ENCODE measurements at regions not wholly inside any gene's neighbourhood (a gene's known extent, or its start where the extent isn't known, plus 50 kb on each side); places are given as distances from the start of the nearest gene placed in this dataset.

GRCh38 chr10:129035052-129035827, 431.8 kb upstream of the MGMT start:
- WGBS, 4 donors = 58 to 81% (median 66%) methylated on average over 24 of the region's 24 CpGs
- Histone ChIP-seq H3K9me3 (no peaks in the 10 kb centered on the region), H3K27me3 (peaks cover 0 to 20% (median 5%) of the 10 kb centered on the region in 9 donors), H3K27ac (no peak overlapping the region), H3K4me3 (no peak overlapping the region), H3K36me3 (no peaks in the 10 kb centered on the region), H3K4me1 (peaks cover 0 to 24% (median 4%) of the 10 kb centered on the region in 12 donors)
- DNase-seq (no peak), ATAC-seq (no peak)
- TF ChIP-seq CTCF (IDR thresholded peaks at IDR 0.05) = no peak
- no peak for TF ChIP-seq POLR2A (IDR thresholded peaks at IDR 0.05)
- intact Hi-C loops (cut with DNase I) = loop anchor here in 8 of 10 donors (5.0 to 10.0 kb wide), 9 partner anchors 290 to 1090 kb away; partner anchors contain the start of genes MGMT (in 2 of the 8) and C10orf143 (in 1 of the 8)

- peaks cover 0 to 15% (median 4%) of the 10 kb centered on the region in 9 donors for H3K27me3 ChIP-seq
- no peaks in the 10 kb centered on the region for H3K36me3 ChIP-seq
- H3K4me1 ChIP-seq = peaks cover 0 to 21% (median 0%) of the 10 kb centered on the region in 12 donors
- DNase-seq = no peak
- no peaks in the 10 kb centered on the region for H3K9me3 ChIP-seq
- no peak for ATAC-seq
- intact Hi-C loops (cut with DNase I) = loop anchor here in 8 of 10 donors (5.0 to 10.0 kb wide), 9 partner anchors 286 to 1086 kb away; partner anchors contain the start of genes MGMT (in 2 of the 8) and C10orf143 (in 1 of the 8)
- 39 to 63% (median 40%) methylated on average over 4 of the region's 4 CpGs for WGBS, 4 donors
- no peak overlapping the region for H3K27ac ChIP-seq
- no peak for TF ChIP-seq POLR2A (IDR thresholded peaks at IDR 0.05)
- no peak for TF ChIP-seq CTCF (IDR thresholded peaks at IDR 0.05)
- no peak overlapping the region for H3K4me3 ChIP-seq
Observed at GRCh38 chr10:129038522-129038921, 428.5 kb upstream of the MGMT start.

GRCh38 chr10:129039406-129040370, 427.4 kb upstream of the MGMT start:
- TF ChIP-seq POLR2A (IDR thresholded peaks at IDR 0.05) (no peak), CTCF (IDR thresholded peaks at IDR 0.05) (no peak)
- H3K4me3 ChIP-seq = no peak overlapping the region

More at GRCh38 chr10:129039406-129040370, 427.4 kb upstream of the MGMT start:
- DNase-seq = no peak
- Histone ChIP-seq H3K27ac (no peak overlapping the region), H3K36me3 (no peaks in the 10 kb centered on the region), H3K27me3 (peaks cover 0 to 3% (median 0%) of the 10 kb centered on the region in 9 donors), H3K9me3 (no peaks in the 10 kb centered on the region), H3K4me1 (peaks cover 0 to 21% (median 0%) of the 10 kb centered on the region in 12 donors)
- intact Hi-C loops (cut with DNase I) = loop anchor here in 8 of 10 donors (5.0 to 10.0 kb wide), 12 partner anchors 215 to 1085 kb away; partner anchors contain the start of genes MGMT (in 2 of the 8) and C10orf143 (in 1 of the 8)
- 59 to 65% (median 62%) methylated on average over 15 of the region's 15 CpGs for WGBS, 4 donors
- no peak for ATAC-seq
